Osteocyte (in vitro differentiated cells): ENCODE measurements at regions not wholly inside any gene's neighbourhood (a gene's known extent, or its start where the extent isn't known, plus 50 kb on each side); places are given as distances from the start of the nearest gene placed in this dataset.

ENCODE experiments used
- DNase-seq: peaks from one replicate; pipeline ENCODE4 v3.0.0; 2021; ENCODE audit warnings: mixed read lengths; ENCODE audit not compliant: unreplicated experiment; ENCODE audit errors: extremely low spot score
- H3K27ac Mint-ChIP-seq: one replicate; pipeline ENCODE4 v1.8.0; 2021; ENCODE audit warnings: mild to moderate bottlenecking, mixed read lengths; ENCODE audit not compliant: unreplicated experiment
- H3K27me3 Mint-ChIP-seq: one replicate; pipeline ENCODE4 v1.8.0; 2021; ENCODE audit warnings: mixed read lengths; ENCODE audit not compliant: unreplicated experiment
- H3K36me3 Mint-ChIP-seq: one replicate; pipeline ENCODE4 v1.8.0; 2021; ENCODE audit warnings: mixed read lengths; ENCODE audit not compliant: unreplicated experiment
- H3K4me1 Mint-ChIP-seq: one replicate; pipeline ENCODE4 v1.8.0; 2021; ENCODE audit warnings: mixed read lengths; ENCODE audit not compliant: unreplicated experiment
- H3K4me3 Mint-ChIP-seq: one replicate; pipeline ENCODE4 v1.8.0; 2021; ENCODE audit warnings: mild to moderate bottlenecking, moderate library complexity, mixed read lengths; ENCODE audit not compliant: unreplicated experiment
- H3K9me3 Mint-ChIP-seq: one replicate; pipeline ENCODE4 v1.8.0; 2021; ENCODE audit warnings: mixed read lengths; ENCODE audit not compliant: unreplicated experiment
- TF ChIP-seq, protein P1 (sequence below): fragments of 200-600 bp; sonication (generic); IDR thresholded peaks from 2 replicates; pipeline ENCODE4 v1.5.0; 2021; ENCODE audit warnings: antibody characterized with exemption, mild to moderate bottlenecking, moderate library complexity

DNA sequence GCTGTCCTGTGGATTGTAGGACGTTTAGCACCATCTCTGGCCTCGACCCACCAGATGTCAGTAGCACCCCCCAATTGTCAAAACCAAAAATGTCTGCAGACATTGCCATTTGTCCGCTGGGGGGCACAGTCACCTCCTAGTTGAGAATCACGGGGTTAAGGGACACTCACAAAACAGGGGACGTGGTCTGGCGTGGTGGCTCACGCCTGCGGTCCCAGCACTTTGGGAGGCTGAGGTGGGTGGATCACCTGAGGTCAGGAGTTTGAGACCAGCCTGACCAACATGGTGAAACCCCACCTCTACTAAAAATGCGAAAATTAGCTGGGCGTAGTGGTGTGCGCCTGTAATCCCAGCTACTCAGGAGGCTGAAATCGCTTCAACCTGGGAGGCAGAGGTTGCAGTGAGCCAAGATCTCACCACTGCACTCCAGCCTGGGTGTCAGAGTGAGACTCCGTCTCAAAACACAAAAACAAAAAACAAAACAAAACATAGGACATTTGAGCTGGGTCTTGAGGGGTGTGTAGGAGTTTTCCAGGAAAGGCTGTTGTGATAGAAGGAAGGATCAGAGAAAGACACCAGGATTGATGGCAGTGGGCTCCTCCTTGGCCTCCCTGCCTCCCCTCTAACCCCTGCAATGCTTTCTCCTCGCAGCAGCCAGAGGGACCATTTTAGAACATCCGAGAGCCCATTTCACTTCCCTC is 171.8 kb upstream of the GSE1 start:
- DNase-seq = no peak
- Mint-ChIP-seq H3K27me3 (no peaks in the 10 kb centered on the region), H3K4me1 (peaks cover 11% of the 10 kb centered on the region), H3K27ac (no peak overlapping the region), H3K4me3 (no peak overlapping the region), H3K36me3 (no peaks in the 10 kb centered on the region), H3K9me3 (no peaks in the 10 kb centered on the region)
- TF ChIP-seq, protein P1, sequence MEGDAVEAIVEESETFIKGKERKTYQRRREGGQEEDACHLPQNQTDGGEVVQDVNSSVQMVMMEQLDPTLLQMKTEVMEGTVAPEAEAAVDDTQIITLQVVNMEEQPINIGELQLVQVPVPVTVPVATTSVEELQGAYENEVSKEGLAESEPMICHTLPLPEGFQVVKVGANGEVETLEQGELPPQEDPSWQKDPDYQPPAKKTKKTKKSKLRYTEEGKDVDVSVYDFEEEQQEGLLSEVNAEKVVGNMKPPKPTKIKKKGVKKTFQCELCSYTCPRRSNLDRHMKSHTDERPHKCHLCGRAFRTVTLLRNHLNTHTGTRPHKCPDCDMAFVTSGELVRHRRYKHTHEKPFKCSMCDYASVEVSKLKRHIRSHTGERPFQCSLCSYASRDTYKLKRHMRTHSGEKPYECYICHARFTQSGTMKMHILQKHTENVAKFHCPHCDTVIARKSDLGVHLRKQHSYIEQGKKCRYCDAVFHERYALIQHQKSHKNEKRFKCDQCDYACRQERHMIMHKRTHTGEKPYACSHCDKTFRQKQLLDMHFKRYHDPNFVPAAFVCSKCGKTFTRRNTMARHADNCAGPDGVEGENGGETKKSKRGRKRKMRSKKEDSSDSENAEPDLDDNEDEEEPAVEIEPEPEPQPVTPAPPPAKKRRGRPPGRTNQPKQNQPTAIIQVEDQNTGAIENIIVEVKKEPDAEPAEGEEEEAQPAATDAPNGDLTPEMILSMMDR = no peak

- H3K27ac Mint-ChIP-seq = no peak overlapping the region
- no peaks in the 10 kb centered on the region for H3K27me3 Mint-ChIP-seq
- DNase-seq = no peak
- TF ChIP-seq, protein P1 = no peak
- no peak overlapping the region for H3K4me3 Mint-ChIP-seq
- no peaks in the 10 kb centered on the region for H3K36me3 Mint-ChIP-seq
- H3K9me3 Mint-ChIP-seq = no peaks in the 10 kb centered on the region
- H3K4me1 Mint-ChIP-seq = peaks cover 10% of the 10 kb centered on the region
These were observed 171.0 kb upstream of the GSE1 start for GRCh38 chr16:85441890-85442670.

GRCh38 chr16:85443116-85443515 is 170.0 kb upstream of the GSE1 start:
- Mint-ChIP-seq H3K4me3 (no peak overlapping the region), H3K36me3 (no peaks in the 10 kb centered on the region), H3K4me1 (no peaks in the 10 kb centered on the region), H3K27ac (no peak overlapping the region), H3K9me3 (no peaks in the 10 kb centered on the region), H3K27me3 (no peaks in the 10 kb centered on the region)
- DNase-seq = no peak
- TF ChIP-seq, protein P1 = no peak

DNA sequence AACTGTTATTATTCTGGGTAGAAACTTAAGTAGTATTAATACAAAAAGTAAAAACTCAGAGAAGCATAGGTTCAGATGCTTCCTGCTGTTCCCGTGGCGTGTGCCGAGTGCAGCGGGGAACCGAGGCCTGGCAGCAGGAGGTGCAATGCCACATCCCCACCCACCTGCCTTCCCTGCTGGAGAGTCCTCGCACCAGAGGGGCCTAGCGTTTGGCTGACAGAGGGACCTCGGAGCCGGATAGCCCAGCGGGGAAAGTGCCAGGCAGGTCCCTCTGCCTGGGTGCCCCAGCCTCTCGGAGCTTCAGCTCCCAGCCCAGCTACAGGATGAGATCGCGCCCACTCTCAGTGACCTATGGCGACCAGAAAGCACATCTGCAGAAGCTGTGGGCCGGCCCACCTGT is 169.6 kb upstream of the GSE1 start:
- TF ChIP-seq, protein P1 = no peak
- Mint-ChIP-seq H3K4me3 (no peak overlapping the region), H3K4me1 (no peaks in the 10 kb centered on the region), H3K36me3 (no peaks in the 10 kb centered on the region), H3K27me3 (no peaks in the 10 kb centered on the region), H3K9me3 (no peaks in the 10 kb centered on the region), H3K27ac (no peak overlapping the region)
- DNase-seq = no peak

- no peak for DNase-seq
- Mint-ChIP-seq H3K36me3 (no peaks in the 10 kb centered on the region), H3K9me3 (no peaks in the 10 kb centered on the region), H3K27ac (no peak overlapping the region), H3K4me1 (peaks cover 4% of the 10 kb centered on the region), H3K4me3 (no peak overlapping the region), H3K27me3 (no peaks in the 10 kb centered on the region)
- TF ChIP-seq, protein P1 = no peak
These were observed 167.9 kb upstream of the GSE1 start for GRCh38 chr16:85445064-85445778.
